Activated CD4-positive, alpha-beta T cell treated with anti-CD3 and anti-CD28 coated beads, Interleukin-2, Interleukin-4, amounts not matched to agents 100 ng/mL and 50 ng/mL, durations not matched to agents 16 hours and 8 hours (primary cell): ENCODE measurements at regions not wholly inside any gene's neighbourhood (a gene's known extent, or its start where the extent isn't known, plus 50 kb on each side); places are given as distances from the start of the nearest gene placed in this dataset.
"Not testable (repeated sequence)": the region's sequence is repeated elsewhere in the genome, so short reads cannot be mapped to it uniquely, and the experiment has no call there.

ENCODE experiments used
- DNase-seq: peaks from one replicate; pipeline ENCODE4 v3.0.0-alpha.2; 2020; ENCODE audit warnings: low spot score

DNA sequence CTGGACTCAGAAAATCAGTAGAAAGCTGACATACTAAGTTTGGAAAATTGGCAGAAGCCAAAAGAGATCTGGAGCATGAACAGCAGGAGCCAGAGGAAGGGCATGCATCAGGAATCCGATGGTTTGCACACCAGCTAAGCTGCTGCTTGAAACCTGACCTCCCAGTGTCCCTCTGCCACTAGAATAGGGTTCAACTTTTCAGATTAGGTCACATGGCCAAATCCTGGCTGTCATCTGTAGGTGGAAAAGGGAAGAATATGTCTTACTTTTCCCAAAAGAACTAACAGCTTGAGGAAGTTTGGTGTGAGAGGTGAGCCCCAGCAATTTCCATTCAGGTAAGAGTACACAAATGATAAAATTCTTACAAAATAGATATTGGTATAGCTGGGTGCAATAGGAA lies 732.6 kb downstream of the RERGL start:
- no peak for DNase-seq

DNA sequence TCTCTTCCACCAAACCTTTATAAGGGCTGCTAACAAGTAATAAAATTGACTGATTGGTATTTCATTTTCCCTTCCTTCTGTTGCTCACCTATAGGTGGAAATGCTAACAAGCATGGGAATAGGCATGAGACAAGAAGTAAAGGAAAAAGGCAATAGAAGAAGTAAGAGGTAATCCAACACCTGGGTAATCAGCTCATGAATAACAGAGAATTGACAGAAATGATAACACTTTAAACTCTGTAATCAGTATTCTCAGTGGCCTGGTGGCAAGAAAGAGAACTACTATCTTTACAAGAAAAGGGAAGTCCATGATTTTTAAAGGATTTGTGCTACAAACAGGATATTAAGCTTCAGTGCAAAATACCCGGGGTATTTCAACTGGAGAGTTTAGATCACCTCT lies 737.8 kb downstream of the RERGL start:
- no peak for DNase-seq

DNA sequence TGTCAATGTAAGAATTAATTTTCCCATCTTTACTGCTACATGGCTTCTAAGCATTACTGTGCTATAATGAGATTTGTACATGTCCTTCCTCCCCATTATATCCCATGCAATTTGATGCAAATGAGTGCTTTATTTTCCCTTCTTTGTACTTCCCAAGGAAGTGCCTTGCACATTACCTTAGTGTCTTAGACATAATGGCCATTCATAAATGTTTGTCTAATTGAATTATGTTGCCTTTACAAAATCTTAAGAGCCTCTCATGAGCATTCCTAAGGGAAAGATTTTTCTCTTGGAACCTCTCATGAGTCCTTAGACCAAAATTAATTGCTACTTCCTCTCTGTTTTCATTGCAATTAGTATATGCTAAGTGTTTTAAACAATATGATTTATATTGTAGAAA lies 741.7 kb downstream of the RERGL start:
- no peak for DNase-seq

DNA sequence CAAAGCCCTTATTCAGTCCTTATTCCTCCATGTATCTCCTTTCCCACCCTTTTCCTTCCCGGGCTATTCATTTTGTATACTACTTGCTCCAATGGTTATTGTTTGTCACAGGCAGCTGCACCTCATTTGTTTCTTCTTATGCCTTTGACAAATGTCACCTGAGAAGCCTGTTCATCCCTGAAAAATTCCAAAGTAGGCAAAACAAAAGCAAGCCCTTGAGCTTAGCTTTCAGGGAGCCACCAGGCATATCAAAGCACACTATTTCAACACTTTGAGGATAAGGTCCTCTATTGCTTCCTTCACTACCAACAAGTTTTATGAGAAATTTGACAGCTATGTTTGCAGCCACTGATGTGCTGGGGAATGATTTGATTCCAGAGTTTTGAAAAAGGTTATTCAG lies 738.7 kb upstream of the LMO3 start:
- DNase-seq, result no peak

DNA sequence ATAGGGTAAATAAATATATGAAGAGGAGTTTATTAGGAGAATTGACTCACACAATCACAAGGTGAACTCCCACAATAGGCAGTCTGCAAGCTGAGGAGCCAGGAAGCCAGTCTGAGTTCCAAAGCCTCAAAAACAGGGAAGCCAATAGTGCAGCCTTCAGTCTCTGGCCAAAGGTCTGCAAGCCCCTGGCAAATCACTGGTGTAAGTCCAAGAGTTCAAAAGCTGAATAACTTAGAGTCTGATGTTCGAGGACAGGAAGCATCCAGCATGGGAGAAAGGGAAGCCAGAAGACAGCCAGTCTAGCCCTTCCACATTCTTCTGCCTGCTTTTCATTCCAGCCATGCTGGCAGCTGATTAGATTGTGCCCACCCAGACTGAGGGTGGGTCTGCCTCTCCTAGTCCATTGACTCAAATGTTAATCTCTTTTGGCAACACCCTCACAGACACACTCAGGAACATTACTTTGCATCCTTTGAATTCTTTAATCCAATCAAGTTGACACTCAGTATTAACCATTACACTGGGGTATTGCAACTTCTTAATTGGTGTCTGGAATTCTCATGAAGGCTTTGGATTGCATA lies 736.5 kb upstream of the LMO3 start:
- no peak for DNase-seq

DNA sequence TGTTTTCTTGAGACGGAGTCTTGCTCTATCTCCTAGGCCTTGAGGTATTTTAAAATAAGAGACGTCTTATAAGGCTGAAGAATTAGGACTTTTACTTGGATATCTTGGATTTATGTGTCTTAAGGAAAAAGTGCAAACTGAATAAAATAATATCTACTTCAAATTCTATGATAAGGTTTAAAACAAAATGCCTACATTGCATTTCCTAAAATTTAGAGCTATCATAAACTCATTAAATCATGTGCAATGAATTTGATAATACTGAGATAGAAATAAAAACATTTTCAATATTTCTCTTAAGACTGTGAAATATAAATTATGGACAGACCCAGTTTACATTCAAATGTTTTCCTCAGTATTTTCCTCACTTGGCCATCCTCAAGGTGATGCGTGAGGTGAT lies 729.5 kb upstream of the LMO3 start:
- DNase-seq, result no peak

DNA sequence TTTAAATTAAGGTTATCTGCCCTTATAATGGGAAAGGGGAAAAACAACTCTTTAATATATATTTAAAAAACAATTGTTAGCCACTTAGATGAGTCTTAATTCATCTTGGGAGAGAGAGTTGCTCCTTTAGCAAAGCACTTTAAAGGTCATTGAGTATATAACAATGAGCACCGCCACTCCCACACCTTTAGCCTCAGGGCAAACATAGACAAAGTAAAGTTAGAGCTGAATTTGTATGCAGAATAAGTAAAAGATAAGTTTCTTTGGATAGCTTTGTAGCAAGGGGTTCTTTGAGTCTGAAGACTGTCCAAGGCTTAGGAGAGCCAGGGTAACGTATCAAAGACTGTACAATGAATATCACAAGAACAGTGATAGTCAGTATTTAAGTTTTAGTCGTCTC lies 728.8 kb upstream of the LMO3 start:
- DNase-seq, result no peak

DNA sequence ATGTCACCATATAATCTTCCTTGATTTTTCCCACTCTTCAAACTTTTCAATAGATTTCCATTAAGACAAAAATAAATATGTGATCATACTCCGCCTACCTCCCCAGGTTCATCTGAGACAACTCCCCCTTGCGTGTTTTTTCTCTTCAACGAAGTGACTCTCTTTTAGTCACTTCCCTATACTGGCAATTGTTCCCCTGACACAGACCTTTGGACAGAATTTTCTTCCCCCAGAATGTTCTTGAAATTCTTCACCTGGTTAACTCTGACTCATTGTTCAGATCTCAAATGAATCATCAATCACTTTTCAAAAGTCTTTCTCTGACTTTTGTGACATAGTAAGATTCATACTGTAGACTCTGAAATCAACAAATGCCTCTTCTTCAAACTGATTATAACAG lies 727.3 kb upstream of the LMO3 start:
- DNase-seq, result no peak

DNA sequence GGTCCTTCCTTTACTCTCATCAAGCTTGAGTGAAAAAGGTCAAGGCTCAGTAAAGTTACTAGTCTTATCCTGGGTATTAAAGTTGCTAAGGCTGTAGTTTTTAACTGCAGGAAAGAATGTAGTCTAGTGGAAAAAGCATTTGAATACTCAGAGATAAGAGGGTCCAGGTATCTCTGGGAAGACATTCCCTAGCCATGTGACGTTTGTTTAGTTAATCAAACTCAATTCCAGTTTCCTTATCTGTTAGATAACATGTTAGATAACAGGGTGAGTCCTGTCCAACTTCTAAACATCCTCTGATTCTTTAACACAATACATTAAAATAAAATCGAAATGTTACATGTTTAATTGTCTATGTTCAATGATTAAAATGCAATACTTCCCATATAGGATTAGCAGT lies 720.7 kb upstream of the LMO3 start:
- DNase-seq, result no peak

DNA sequence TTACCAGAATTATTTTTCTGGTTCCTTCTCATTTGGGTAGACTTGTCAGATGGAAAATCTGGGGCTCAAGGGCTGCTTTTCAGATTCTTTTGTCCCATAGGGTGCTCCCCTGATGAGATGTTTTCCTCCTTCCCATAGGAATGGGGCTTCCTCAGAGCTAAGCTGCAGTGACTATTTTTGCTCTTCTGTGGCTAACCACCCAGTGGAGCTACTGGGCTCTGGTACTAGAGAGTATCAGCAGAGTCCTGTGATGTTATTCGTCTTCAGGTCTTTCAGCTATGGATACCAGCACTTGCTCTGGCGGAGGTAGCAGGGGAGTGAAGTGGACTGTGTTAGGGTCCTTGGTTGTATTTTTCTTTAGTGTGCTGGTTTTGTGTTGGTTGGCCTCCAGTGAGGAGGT lies 716.1 kb upstream of the LMO3 start:
- DNase-seq, result no peak

DNA sequence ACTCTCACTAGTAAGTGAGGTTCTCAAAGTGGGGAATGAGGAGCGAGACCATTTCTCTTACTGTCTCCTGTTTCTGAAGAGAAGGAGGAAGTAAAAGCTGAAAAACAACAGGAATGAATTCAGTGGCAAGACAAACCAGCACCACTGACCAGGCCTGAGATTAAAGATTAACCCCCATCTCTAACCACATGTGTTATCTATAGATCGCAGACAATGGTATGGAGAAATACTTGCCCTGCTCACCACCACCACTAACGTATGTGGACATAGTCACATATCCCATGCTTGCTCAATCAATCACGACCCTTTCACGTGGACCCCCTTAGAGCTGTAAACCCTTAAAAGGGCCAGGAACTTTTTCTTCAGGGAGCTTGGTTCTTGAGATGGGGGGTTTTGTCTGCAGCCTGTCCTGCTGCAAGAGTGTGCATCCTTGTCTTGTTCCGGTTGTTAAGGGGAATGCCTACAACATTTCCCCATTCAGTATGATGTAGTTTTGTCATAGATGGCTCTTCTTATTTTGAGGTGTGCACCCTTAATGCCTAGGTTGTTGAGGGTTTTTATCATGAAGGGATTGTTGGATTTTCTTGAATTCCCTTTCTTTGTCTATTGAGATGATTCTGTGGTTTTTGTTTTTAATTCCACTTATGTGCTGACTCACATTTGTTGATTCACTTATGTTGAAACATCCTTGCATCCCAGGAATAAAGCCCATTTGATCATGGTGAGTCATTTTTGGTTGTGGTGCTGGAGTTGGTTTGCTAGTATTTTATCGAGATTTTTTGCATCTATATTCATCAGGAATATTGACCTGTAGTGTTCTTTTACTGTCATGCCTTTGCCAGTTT lies 698.8 kb upstream of the LMO3 start:
- DNase-seq, result no peak

DNA sequence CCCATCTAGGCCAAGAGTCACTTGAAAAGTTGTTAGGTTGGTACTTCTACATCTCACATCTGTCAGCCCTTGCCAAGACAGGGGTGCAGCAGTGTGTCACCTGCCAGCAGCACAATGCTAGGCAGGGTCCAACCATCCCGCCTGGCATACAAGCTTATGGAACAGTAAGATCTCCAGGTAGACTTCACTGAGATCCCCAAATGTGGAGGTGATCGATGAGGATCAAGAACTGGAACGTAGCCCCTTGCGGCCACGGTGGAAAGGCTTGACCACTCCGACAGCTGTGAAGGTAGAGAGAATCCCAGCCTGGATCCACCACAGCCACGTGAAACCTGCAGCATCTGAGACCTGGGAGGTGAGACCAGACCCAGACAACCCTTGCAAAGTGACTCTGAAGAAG lies 696.0 kb upstream of the LMO3 start:
- no peak for DNase-seq

DNA sequence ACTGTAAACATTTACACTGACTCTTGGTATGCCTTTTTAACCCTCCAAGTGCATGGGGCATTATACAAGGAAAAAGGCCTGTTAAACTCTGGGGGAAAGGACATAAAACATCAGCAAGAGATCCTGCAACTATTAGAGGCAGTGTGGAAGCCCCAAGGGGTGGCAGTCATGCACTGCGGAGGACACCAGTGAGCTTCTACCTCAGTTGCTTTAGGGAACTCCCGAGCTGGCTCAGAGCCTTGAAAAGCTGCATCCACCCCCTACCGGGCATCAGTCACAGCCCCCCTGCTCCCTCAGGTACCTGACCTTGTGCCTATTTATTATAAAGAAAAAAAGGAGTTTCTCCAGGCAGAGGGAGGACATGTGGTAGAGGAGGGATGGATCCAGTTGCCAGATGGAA lies 695.6 kb upstream of the LMO3 start:
- no peak for DNase-seq

DNA sequence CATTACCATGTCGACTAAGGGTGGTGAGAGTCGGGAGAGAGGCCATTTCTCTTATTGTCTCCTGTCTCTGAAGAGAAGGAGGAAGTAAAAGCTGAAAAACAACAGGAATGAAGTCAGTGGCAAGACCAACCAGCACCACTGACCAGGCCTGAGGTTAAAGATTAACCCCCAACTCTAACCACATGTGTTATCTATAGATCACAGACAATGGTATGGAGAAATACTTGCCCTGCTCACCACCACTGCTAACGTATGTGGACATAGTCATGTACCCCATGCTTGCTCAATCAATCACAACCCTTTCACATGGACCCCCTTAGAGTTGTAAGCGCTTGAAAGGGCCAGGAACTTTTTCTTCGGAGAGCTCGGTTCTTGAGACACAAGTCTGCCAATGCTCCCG lies 690.9 kb upstream of the LMO3 start:
- no peak for DNase-seq

DNA sequence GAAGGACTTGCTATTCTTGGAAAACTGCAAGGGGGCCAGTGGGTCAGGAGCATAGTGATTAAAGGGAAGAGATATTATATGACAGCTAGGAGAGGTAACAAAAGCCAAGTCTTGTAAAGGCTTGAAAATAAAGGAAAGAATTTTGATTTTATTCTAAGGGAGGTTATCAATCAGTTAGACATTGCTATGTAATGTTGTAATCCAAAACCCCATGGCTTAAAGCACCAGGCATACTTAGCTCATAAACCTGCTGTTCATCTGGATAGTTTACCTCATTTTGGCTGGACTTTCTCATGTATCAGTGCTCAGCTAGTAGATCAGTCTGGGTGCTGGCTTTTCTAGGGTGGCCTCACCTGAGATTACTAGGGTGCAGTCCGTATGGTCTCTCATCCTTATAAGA lies 680.9 kb upstream of the LMO3 start:
- no peak for DNase-seq

DNA sequence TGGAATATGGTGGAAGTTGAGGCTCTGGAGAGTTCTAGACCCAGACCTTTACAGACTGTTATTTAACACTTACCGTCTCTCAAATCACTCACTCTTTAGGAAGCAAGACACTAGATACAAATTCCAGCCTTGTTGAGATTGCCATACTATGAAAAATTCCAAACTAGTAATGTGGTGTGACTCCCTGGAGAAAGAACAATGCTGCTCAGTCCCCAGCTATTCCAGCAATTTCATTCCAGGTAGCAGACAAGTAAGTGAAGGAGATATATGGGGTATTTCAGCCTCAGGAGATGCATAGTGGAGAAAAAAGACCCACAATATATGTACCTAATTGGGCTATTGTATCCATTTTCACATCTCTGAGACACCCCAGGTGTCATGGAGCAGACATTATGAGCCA lies 678.9 kb upstream of the LMO3 start:
- no peak for DNase-seq

DNA sequence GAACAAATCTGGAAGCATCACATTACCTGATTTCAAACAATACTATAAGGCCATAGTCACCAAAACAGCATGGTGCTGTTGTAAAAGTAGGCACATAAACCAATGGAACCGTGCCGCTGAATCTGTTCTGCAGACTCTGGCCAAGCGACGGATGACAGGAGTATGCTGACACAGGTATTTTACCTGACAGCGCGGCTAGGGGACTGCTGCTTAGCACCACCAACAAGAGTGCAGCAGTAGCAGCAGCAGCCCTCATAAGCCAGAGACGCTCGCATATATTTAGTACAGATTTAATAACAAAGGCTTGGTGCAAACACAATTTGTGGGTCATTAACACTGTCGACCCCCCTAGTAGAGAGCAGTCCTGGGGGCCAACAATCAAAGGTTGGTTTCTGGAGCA lies 677.6 kb upstream of the LMO3 start:
- no peak for DNase-seq

DNA sequence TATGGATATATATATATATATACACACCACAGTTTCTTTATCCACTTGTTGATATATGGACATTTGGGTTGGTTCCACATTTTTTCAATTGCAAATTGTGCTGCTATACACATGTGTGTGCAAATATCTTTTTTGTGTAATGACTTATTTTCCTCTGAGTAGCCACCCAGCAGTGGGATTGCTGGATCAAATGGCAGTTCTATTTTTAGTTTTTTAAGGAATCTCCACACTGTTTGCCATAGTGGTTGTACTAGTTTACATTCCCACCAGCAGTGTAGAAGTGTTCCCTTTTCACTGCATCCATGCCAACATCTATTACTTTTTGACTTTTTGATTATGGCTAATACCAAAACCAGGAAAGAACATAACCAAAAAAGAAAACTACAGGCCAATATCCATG lies 676.2 kb upstream of the LMO3 start:
- DNase-seq, result not testable (repeated sequence)

DNA sequence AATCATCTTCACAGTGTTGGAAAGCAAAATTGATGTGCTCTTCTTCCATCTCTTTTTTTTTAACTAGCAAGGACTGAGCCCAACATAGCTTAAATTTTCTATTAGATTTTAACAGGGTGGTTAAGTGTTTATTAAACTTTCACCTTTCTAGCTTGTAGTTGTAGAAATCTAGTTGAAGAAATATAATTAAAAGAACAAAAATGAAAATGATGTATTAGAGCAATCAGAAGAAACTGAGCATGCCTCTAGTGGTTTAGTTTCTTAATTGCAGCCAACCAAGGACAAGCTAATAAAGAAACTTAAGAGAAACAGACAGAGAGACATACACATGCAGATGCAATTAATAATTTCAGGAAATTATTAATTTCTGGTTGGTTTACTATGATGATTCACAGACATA lies 673.0 kb upstream of the LMO3 start:
- no peak for DNase-seq

DNA sequence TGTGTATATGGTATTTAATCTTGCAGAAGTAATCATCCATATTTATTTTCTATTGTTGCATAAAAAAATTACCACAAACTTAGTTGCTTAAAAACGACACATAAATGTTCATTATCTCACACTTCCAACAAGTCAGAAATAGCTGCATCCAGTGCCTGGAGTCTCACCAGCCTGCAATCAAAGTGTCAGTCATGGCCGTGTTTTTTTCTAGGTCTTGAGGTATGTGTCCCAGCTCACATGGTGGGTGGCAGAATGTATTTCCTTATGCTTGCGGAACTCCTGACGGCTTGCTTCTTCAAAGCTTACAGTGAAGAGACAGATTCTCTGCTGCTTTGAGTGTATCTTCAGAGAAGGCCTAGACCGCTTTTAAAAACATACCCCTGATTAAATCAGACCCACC lies 670.2 kb upstream of the LMO3 start:
- DNase-seq, result no peak

DNA sequence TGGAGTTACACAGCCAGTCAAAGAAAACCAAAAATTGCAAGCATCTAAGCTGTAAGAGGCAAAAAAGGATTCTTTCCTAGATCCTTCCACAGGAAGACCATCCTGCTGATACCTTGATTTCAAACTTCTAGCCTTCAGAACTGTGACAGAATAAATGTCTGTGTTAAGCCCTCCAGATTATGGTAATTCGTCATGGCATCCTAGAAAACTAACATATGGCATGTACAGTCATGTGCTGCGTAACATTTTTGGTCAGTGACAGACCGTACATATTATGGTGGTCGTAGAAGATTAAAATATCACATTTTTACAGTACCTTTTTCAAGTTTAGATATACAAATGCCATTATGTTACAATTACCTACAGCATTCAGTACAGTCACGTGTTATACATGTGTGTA lies 660.9 kb upstream of the LMO3 start:
- no peak for DNase-seq

DNA sequence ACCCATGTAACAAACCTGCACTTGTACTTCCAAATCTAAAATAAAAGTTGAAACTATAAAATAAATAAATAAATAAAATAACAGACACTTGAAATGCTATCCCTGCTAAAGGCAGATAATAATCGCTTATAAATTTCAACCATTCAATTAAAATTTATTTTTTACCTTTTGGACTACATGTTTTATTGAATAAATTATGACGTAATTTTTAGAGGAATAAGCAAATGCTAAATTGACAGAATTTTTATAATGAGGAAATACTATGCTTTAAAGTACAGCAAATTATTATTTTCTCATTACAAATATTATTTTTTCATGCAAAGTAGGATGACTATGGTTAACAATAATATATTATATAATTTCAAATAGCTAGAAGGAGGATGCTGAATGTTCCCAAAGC lies 658.6 kb upstream of the LMO3 start:
- DNase-seq, result no peak

DNA sequence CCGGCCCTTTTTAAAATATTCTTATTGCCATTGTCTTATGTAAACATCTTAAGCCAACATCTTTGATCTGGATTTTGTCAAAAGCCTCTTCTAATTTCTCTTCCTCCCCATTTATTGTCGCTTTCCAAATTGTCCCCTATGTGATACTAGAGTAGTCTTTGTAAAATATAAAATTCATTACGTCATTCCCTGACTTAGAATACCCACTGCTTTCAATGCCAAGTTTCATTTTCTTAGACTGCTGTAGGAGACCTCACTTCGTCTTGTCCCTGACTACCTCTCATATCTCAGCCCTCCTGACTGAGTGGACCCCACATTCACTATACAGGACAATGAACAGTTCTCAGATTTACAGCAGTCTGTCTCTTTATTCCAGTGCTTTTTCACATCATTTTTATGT lies 633.9 kb upstream of the LMO3 start:
- DNase-seq, result no peak

DNA sequence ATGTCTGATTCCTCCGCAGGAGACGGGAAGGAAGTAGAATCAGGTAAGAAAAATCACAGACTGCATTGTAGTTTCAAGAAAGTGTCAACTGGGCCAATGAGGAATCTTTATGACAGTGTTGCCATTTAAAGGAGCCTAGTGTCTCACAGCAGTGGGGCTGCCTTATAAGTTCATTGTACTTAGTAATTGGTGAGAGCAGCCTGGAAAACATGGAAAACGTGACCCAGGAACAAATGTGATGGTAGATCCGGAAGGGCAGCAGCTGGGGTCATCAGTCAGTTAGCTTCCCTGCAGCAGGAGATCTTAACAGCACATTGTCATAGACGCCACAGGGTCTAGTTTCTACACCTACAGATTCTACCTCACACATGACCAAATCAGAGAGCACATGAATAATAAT lies 630.0 kb upstream of the LMO3 start:
- DNase-seq, result no peak
